GM12891 (cell line): ENCODE measurements at regions not wholly inside any gene's neighbourhood (a gene's known extent, or its start where the extent isn't known, plus 50 kb on each side); places are given as distances from the start of the nearest gene placed in this dataset.
"Not testable (repeated sequence)": the region's sequence is repeated elsewhere in the genome, so short reads cannot be mapped to it uniquely, and the experiment has no call there.

Experiments
- POLR2AphosphoS5 ChIP-seq: IDR thresholded peaks from 2 replicates; pipeline ENCODE4 v1.6.1; 2011; ENCODE audit warnings: low read depth, low read length, control low read depth
- TAF1 ChIP-seq: IDR thresholded peaks from 2 replicates; pipeline ENCODE4 v1.6.1; 2011; ENCODE audit warnings: low read depth, low read length, control low read depth

DNA sequence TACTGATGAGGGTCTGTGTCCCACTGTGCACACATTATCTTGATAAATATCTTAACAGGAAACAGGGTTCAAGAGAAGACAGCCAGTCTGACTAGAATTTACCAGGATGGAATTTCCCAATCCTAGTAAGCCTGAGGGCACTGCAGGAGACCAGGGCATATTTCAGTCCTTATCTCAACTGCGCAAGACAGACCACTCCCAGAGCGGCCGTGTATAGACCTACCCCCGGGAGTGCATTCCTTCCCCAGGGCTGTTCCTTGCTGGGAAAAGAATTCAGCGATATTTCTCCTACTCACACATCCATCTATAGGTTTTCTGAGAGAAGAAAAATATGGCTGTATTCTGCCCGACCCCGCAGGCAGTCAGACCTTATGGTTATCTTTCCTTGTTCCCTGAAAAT lies 191.3 kb downstream of the DKK1 start:
- TF ChIP-seq POLR2AphosphoS5, TAF1: not testable (repeated sequence)
